ENCODE measurements at regions not wholly inside any gene's neighbourhood (a gene's known extent, or its start where the extent isn't known, plus 50 kb on each side); places are given as distances from the start of the nearest gene placed in this dataset.

- 80% methylated on average over 1 of the region's 3 CpGs for WGBS (ENCODE audit: insufficient coverage)
- no peak overlapping the region for H3K4me3 ChIP-seq (ENCODE audit: low read length)
- peaks cover 3% of the 10 kb centered on the region for H3K9me3 ChIP-seq (replicated peaks; ENCODE audit: control insufficient read depth, low read depth, low read length)
Observed at GRCh38 chr2:66318009-66318561, 116.8 kb upstream of the MEIS1 start.

GRCh38 chr2:66317268-66317890 lies 117.5 kb upstream of the MEIS1 start:
- no peak for DNase-seq
- WGBS (ENCODE audit: insufficient coverage): 72% methylated on average over 4 of the region's 4 CpGs
- no peak overlapping the region for H3K4me3 ChIP-seq (ENCODE audit: low read length)
- no peaks in the 10 kb centered on the region for H3K27me3 ChIP-seq (ENCODE audit: control insufficient read depth, insufficient read depth, low read length)
- no peaks in the 10 kb centered on the region for H3K36me3 ChIP-seq (ENCODE audit: control insufficient read depth, insufficient read depth, low read length)
- peaks cover 9% of the 10 kb centered on the region for H3K9me3 ChIP-seq (replicated peaks; ENCODE audit: control insufficient read depth, low read depth, low read length)
- no peaks in the 10 kb centered on the region for H3K4me1 ChIP-seq (ENCODE audit: control insufficient read depth, insufficient read depth, low read length)
- H3K27ac ChIP-seq (ENCODE audit: low read length): no peak overlapping the region

More at GRCh38 chr2:66318009-66318561, 116.8 kb upstream of the MEIS1 start:
- Histone ChIP-seq H3K27ac (ENCODE audit: low read length) (no peak overlapping the region), H3K4me1 (ENCODE audit: control insufficient read depth, insufficient read depth, low read length) (no peaks in the 10 kb centered on the region), H3K36me3 (ENCODE audit: control insufficient read depth, insufficient read depth, low read length) (no peaks in the 10 kb centered on the region), H3K27me3 (ENCODE audit: control insufficient read depth, insufficient read depth, low read length) (no peaks in the 10 kb centered on the region)
- DNase-seq: no peak

- peaks cover 18% of the 10 kb centered on the region for H3K4me1 ChIP-seq (ENCODE audit: control insufficient read depth, insufficient read depth, low read length)
- DNase-seq: peak; percentile 56
- no peak overlapping the region for H3K4me3 ChIP-seq (ENCODE audit: low read length)
- peaks cover 2% of the 10 kb centered on the region for H3K9me3 ChIP-seq (replicated peaks; ENCODE audit: control insufficient read depth, low read depth, low read length)
- 20% methylated on average over 1 of the region's 1 CpG for WGBS (ENCODE audit: insufficient coverage)
- peak overlapping the region; percentile 29 for H3K27ac ChIP-seq (ENCODE audit: low read length)
- no peaks in the 10 kb centered on the region for H3K27me3 ChIP-seq (ENCODE audit: control insufficient read depth, insufficient read depth, low read length)
- H3K36me3 ChIP-seq (ENCODE audit: control insufficient read depth, insufficient read depth, low read length): no peaks in the 10 kb centered on the region
Observed at GRCh38 chr2:66306483-66306882, 128.4 kb upstream of the MEIS1 start.

- Histone ChIP-seq H3K4me3 (ENCODE audit: low read length) (no peak overlapping the region), H3K9me3 (replicated peaks; ENCODE audit: control insufficient read depth, low read depth, low read length) (no peaks in the 10 kb centered on the region), H3K4me1 (ENCODE audit: control insufficient read depth, insufficient read depth, low read length) (peaks cover 24% of the 10 kb centered on the region), H3K27me3 (ENCODE audit: control insufficient read depth, insufficient read depth, low read length) (no peaks in the 10 kb centered on the region), H3K36me3 (ENCODE audit: control insufficient read depth, insufficient read depth, low read length) (no peaks in the 10 kb centered on the region), H3K27ac (ENCODE audit: low read length) (peak overlapping the region; percentile 71)
- DNase-seq: peak; percentile 97
- WGBS (ENCODE audit: insufficient coverage): 17% methylated on average over 10 of the region's 12 CpGs
Observed at GRCh38 chr2:66305718-66306117, 129.2 kb upstream of the MEIS1 start.

- Histone ChIP-seq H3K27me3 (ENCODE audit: control insufficient read depth, insufficient read depth, low read length) (peaks cover 4% of the 10 kb centered on the region), H3K4me1 (ENCODE audit: control insufficient read depth, insufficient read depth, low read length) (peaks cover 27% of the 10 kb centered on the region), H3K4me3 (ENCODE audit: low read length) (no peak overlapping the region), H3K9me3 (replicated peaks; ENCODE audit: control insufficient read depth, low read depth, low read length) (no peaks in the 10 kb centered on the region), H3K27ac (ENCODE audit: low read length) (no peak overlapping the region), H3K36me3 (ENCODE audit: control insufficient read depth, insufficient read depth, low read length) (no peaks in the 10 kb centered on the region)
- 100% methylated on average over 4 of the region's 4 CpGs for WGBS (ENCODE audit: insufficient coverage)
- no peak for DNase-seq
Observed at GRCh38 chr2:66303471-66303870, 131.5 kb upstream of the MEIS1 start.

GRCh38 chr2:66301767-66302140 lies 133.2 kb upstream of the MEIS1 start:
- Histone ChIP-seq H3K4me1 (ENCODE audit: control insufficient read depth, insufficient read depth, low read length) (peaks cover 27% of the 10 kb centered on the region), H3K4me3 (ENCODE audit: low read length) (no peak overlapping the region), H3K9me3 (replicated peaks; ENCODE audit: control insufficient read depth, low read depth, low read length) (no peaks in the 10 kb centered on the region), H3K27ac (ENCODE audit: low read length) (peak overlapping the region; percentile 85), H3K36me3 (ENCODE audit: control insufficient read depth, insufficient read depth, low read length) (no peaks in the 10 kb centered on the region), H3K27me3 (ENCODE audit: control insufficient read depth, insufficient read depth, low read length) (peaks cover 4% of the 10 kb centered on the region)
- 69% methylated on average over 8 of the region's 9 CpGs for WGBS (ENCODE audit: insufficient coverage)
- DNase-seq: no peak

GRCh38 chr2:66301022-66301766 lies 133.7 kb upstream of the MEIS1 start:
- 11% methylated on average over 5 of the region's 20 CpGs for WGBS (ENCODE audit: insufficient coverage)
- Histone ChIP-seq H3K4me1 (ENCODE audit: control insufficient read depth, insufficient read depth, low read length) (peaks cover 25% of the 10 kb centered on the region), H3K36me3 (ENCODE audit: control insufficient read depth, insufficient read depth, low read length) (no peaks in the 10 kb centered on the region), H3K27me3 (ENCODE audit: control insufficient read depth, insufficient read depth, low read length) (peaks cover 4% of the 10 kb centered on the region), H3K4me3 (ENCODE audit: low read length) (peak overlapping the region; percentile 1), H3K9me3 (replicated peaks; ENCODE audit: control insufficient read depth, low read depth, low read length) (no peaks in the 10 kb centered on the region), H3K27ac (ENCODE audit: low read length) (peak overlapping the region; percentile 85)
- peak; percentile 94 for DNase-seq

GRCh38 chr2:66283787-66284186 lies 151.1 kb upstream of the MEIS1 start:
- Histone ChIP-seq H3K9me3 (replicated peaks; ENCODE audit: control insufficient read depth, low read depth, low read length) (no peaks in the 10 kb centered on the region), H3K36me3 (ENCODE audit: control insufficient read depth, insufficient read depth, low read length) (no peaks in the 10 kb centered on the region), H3K27me3 (ENCODE audit: control insufficient read depth, insufficient read depth, low read length) (no peaks in the 10 kb centered on the region), H3K4me1 (ENCODE audit: control insufficient read depth, insufficient read depth, low read length) (no peaks in the 10 kb centered on the region), H3K27ac (ENCODE audit: low read length) (no peak overlapping the region), H3K4me3 (ENCODE audit: low read length) (no peak overlapping the region)
- no CpG with 5 or more reads among the region's 1 CpG for WGBS (ENCODE audit: insufficient coverage)
- DNase-seq: no peak

- no peaks in the 10 kb centered on the region for H3K4me1 ChIP-seq (ENCODE audit: control insufficient read depth, insufficient read depth, low read length)
- no peak overlapping the region for H3K4me3 ChIP-seq (ENCODE audit: low read length)
- no peak overlapping the region for H3K27ac ChIP-seq (ENCODE audit: low read length)
- no peak for DNase-seq
- no peaks in the 10 kb centered on the region for H3K36me3 ChIP-seq (ENCODE audit: control insufficient read depth, insufficient read depth, low read length)
- no peaks in the 10 kb centered on the region for H3K27me3 ChIP-seq (ENCODE audit: control insufficient read depth, insufficient read depth, low read length)
- no peaks in the 10 kb centered on the region for H3K9me3 ChIP-seq (replicated peaks; ENCODE audit: control insufficient read depth, low read depth, low read length)
Observed at GRCh38 chr2:66281980-66282379, 152.9 kb upstream of the MEIS1 start.

- Histone ChIP-seq H3K27me3 (ENCODE audit: control insufficient read depth, insufficient read depth, low read length) (no peaks in the 10 kb centered on the region), H3K36me3 (ENCODE audit: control insufficient read depth, insufficient read depth, low read length) (no peaks in the 10 kb centered on the region), H3K9me3 (replicated peaks; ENCODE audit: control insufficient read depth, low read depth, low read length) (no peaks in the 10 kb centered on the region), H3K4me1 (ENCODE audit: control insufficient read depth, insufficient read depth, low read length) (no peaks in the 10 kb centered on the region), H3K27ac (ENCODE audit: low read length) (no peak overlapping the region), H3K4me3 (ENCODE audit: low read length) (no peak overlapping the region)
- DNase-seq: no peak
- no CpG with 5 or more reads among the region's 6 CpGs for WGBS (ENCODE audit: insufficient coverage)
Observed at GRCh38 chr2:66279024-66279423, 155.9 kb upstream of the MEIS1 start.

All from muscle of leg (tissue), 3 donors.